ENCODE measurements at regions not wholly inside any gene's neighbourhood (a gene's known extent, or its start where the extent isn't known, plus 50 kb on each side); places are given as distances from the start of the nearest gene placed in this dataset.

DNA sequence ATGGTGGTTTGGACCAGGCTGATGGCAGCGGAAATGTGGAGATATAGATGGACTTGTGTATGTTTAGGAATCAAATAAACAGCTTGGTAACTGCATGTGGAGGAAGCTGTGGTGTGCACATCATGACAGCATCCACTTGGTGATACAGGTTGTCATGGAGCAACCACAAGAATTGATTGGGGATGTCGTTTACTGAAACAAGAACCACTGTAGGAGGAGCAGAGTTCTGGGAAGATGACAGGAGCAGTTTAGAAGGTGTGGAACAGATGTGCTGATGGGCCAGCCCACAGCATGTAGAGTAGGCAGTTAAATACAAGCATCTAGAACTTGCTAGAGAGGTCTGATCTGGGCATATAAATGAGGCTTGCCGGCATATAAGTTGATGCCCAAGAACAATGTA is 152.4 kb upstream of the SERPINE2 start:
- WGBS (ENCODE audit: insufficient coverage, insufficient replicate concordance, low lambda C conversion rate, missing lambda C conversion rate): 28% methylated on average over 3 of the region's 3 CpGs

More for the DNA sequence above, 152.4 kb upstream of the SERPINE2 start:
- RAD21 ChIA-PET (ENCODE audit: unreplicated experiment): no interaction called here
- BruUV-seq (replicated peaks): no TSS peak
- H3K27ac ChIP-seq (ENCODE audit: control insufficient read depth, insufficient read depth): no peak overlapping the region
- H3K9me3 ChIP-seq (replicated peaks; ENCODE audit: control insufficient read depth, insufficient read depth, low read length): no peaks in the 10 kb centered on the region
- H3K27me3 ChIP-seq (replicated peaks in 1 of 2; ENCODE audit: control insufficient read depth in 2 of 2, insufficient read depth in 2 of 2, low read length in 1 of 2): no peaks in the 10 kb centered on the region
- H3K4me1 ChIP-seq (ENCODE audit: control insufficient read depth, insufficient read depth, low read length): no peaks in the 10 kb centered on the region
- H3K79me2 ChIP-seq (ENCODE audit: control insufficient read depth, insufficient read depth, low read length): no peaks in the 10 kb centered on the region
- H3K4me2 ChIP-seq (ENCODE audit: control insufficient read depth, insufficient read depth): no peak overlapping the region
- SMC1A ChIA-PET (ENCODE audit: uncharacterized antibody, unreplicated experiment): no interaction called here
- TF ChIP-seq SRF (IDR thresholded peaks at IDR 0.05; ENCODE audit: low read depth in 2 of 2, low read length in 2 of 2) (no peak), SIX5 (IDR thresholded peaks at IDR 0.05; ENCODE audit: low read depth, low read length, severe bottlenecking) (no peak), MTA3 (IDR thresholded peaks at IDR 0.05; ENCODE audit: borderline replicate concordance, low read length) (no peak), PAX8 (IDR thresholded peaks at IDR 0.05) (no peak), NR2C2 (IDR thresholded peaks at IDR 0.05; ENCODE audit: borderline replicate concordance, control insufficient read depth, insufficient read length, low read depth) (no peak), TAF1 (IDR thresholded peaks at IDR 0.05; ENCODE audit: borderline replicate concordance, low read depth, low read length) (no peak), SPI1 (IDR thresholded peaks at IDR 0.05; ENCODE audit: borderline replicate concordance, insufficient read depth, low read depth, low read length) (no peak), CREB1 (IDR thresholded peaks at IDR 0.05; ENCODE audit: low read depth) (no peak), ZNF207 (IDR thresholded peaks at IDR 0.05; ENCODE audit: borderline replicate concordance) (no peak), POLR2AphosphoS5 (IDR thresholded peaks at IDR 0.05; ENCODE audit: low read length) (no peak)
- TF ChIP-seq, protein P1, sequence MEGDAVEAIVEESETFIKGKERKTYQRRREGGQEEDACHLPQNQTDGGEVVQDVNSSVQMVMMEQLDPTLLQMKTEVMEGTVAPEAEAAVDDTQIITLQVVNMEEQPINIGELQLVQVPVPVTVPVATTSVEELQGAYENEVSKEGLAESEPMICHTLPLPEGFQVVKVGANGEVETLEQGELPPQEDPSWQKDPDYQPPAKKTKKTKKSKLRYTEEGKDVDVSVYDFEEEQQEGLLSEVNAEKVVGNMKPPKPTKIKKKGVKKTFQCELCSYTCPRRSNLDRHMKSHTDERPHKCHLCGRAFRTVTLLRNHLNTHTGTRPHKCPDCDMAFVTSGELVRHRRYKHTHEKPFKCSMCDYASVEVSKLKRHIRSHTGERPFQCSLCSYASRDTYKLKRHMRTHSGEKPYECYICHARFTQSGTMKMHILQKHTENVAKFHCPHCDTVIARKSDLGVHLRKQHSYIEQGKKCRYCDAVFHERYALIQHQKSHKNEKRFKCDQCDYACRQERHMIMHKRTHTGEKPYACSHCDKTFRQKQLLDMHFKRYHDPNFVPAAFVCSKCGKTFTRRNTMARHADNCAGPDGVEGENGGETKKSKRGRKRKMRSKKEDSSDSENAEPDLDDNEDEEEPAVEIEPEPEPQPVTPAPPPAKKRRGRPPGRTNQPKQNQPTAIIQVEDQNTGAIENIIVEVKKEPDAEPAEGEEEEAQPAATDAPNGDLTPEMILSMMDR (IDR thresholded peaks at IDR 0.05 in 2 of 3, conservative IDR thresholded peaks at IDR 0.05 in 1 of 3; ENCODE audit: control insufficient read depth in 2 of 3, extremely low read depth in 1 of 3, insufficient read depth in 1 of 3, low read depth in 3 of 3, low read length in 3 of 3): no peak
- TF ChIP-seq, protein P2, sequence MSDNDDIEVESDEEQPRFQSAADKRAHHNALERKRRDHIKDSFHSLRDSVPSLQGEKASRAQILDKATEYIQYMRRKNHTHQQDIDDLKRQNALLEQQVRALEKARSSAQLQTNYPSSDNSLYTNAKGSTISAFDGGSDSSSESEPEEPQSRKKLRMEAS (IDR thresholded peaks at IDR 0.05; ENCODE audit: low read depth, low read length): no peak
- ATAC-seq (no peak), FAIRE-seq (no peak), DNase-seq (ENCODE audit: low read depth, low spot score) (no peak)
- H4K20me1 ChIP-seq (ENCODE audit: control insufficient read depth, insufficient read depth): no peaks in the 10 kb centered on the region
- intact Hi-C loops (cut with micrococcal nuclease; ENCODE audit: unreplicated experiment): no loop called here
- in situ Hi-C loops (cut with MboI): no loop called here
- POLR2A ChIA-PET: no interaction called here
- CTCF ChIA-PET: no interaction called here
- H3K36me3 ChIP-seq (ENCODE audit: control insufficient read depth in 2 of 2, insufficient read depth in 2 of 2, low read length in 1 of 2): no peaks in the 10 kb centered on the region
- H2AFZ ChIP-seq (ENCODE audit: control insufficient read depth, low read depth, low read length): no peak overlapping the region
- H3K9ac ChIP-seq (ENCODE audit: control insufficient read depth, insufficient read depth, low read length): no peak overlapping the region
- H3K4me3 ChIP-seq: no peak overlapping the region

Measured in GM12878 (cell line).